ENCODE measurements at regions not wholly inside any gene's neighbourhood (a gene's known extent, or its start where the extent isn't known, plus 50 kb on each side); places are given as distances from the start of the nearest gene placed in this dataset.

DNA sequence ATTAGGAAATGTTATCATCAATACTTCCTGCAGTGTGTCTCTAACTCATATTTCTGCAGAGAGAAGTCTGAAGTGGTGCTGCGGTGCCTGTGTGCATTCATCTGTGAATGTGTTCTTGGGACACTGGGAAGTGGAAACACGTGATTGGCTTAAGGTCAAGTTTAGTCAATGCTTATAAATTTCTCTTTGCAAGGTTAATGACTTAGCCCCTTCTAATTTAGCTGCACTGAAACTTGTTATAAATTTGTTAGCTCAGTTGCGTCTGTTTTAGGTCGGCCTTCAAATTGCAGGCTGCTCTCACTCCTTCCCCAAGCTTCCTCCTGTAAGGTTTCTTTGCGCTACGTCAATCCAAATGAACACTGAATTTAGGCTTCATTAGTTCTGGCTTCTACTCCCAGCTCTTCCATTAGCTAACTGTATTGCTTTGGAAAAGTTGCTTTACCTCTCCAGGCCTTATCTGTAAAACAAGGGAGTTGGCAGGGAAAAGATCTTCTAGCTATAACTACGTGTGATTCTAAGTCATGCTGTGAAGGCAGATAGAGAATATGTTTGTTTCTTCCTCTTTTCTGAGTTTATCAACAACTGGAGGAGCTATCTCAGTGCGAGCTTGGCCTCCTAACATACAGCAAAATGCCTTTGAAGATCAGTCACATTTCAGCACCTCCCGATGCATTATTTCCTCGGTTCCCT is 341.8 kb downstream of the NFIB start:
- Histone ChIP-seq H3F3A (replicated peaks; ENCODE audit: low read depth) (no peaks in the 10 kb centered on the region), H3K4me1 (ENCODE audit: insufficient read depth) (no peaks in the 10 kb centered on the region), H4K20me1 (replicated peaks; ENCODE audit: insufficient read depth) (no peaks in the 10 kb centered on the region), H3K9me2 (ENCODE audit: insufficient read depth) (peaks cover 8% of the 10 kb centered on the region; the same call in 1 of the 2 replicates), H3K27ac (ENCODE audit: low read depth) (no peak overlapping the region), H3K79me2 (replicated peaks; ENCODE audit: insufficient read depth) (no peaks in the 10 kb centered on the region), H3K4me2 (no peak overlapping the region), H2AFZ (peak overlapping the region; percentile 40; the same call in 1 of the 2 replicates), H3K4me3 (no peak overlapping the region), H3K36me3 (ENCODE audit: insufficient read depth) (no peaks in the 10 kb centered on the region), H3K27me3 (ENCODE audit: insufficient read depth) (no peaks in the 10 kb centered on the region)
- DNase-seq (ENCODE audit: low spot score): no peak
- no peak overlapping the region for H3K27ac Mint-ChIP-seq
- no peak overlapping the region for H3K4me3 Mint-ChIP-seq
- H3K27me3 Mint-ChIP-seq (ENCODE audit: insufficient read depth, low read depth, poor library complexity): no peaks in the 10 kb centered on the region
- no peak for ATAC-seq
- no peaks in the 10 kb centered on the region for H3K36me3 Mint-ChIP-seq (ENCODE audit: low read depth)
- TF ChIP-seq JUNB (IDR thresholded peaks at IDR 0.05; ENCODE audit: unreplicated experiment): no peak
- TF ChIP-seq NANOG (IDR thresholded peaks at IDR 0.05; ENCODE audit: borderline replicate concordance): no peak
- TF ChIP-seq CREB1 (CRISPR knock-in tag; IDR thresholded peaks at IDR 0.05; ENCODE audit: low read depth): no peak
- no peak for TF ChIP-seq ZNF462 (CRISPR knock-in tag; IDR thresholded peaks at IDR 0.05)
- no peak for TF ChIP-seq ETS1 (IDR thresholded peaks at IDR 0.05)
- TF ChIP-seq STAT1 (IDR thresholded peaks at IDR 0.05; ENCODE audit: unreplicated experiment): no peak
- TF ChIP-seq CTCF (conservative IDR thresholded peaks at IDR 0.05; ENCODE audit: low read depth in 2 of 2): no peak
- TF ChIP-seq ZNF331 (CRISPR knock-in tag; IDR thresholded peaks at IDR 0.05; ENCODE audit: low read depth): no peak
- TF ChIP-seq EZH2phosphoT487 (IDR thresholded peaks at IDR 0.05; ENCODE audit: unreplicated experiment): no peak
- no peak for TF ChIP-seq ZNF114 (CRISPR knock-in tag; IDR thresholded peaks at IDR 0.05)
- TF ChIP-seq EZH2 (IDR thresholded peaks at IDR 0.05; ENCODE audit: low read depth, unreplicated experiment): no peak
- TF ChIP-seq, protein P1, sequence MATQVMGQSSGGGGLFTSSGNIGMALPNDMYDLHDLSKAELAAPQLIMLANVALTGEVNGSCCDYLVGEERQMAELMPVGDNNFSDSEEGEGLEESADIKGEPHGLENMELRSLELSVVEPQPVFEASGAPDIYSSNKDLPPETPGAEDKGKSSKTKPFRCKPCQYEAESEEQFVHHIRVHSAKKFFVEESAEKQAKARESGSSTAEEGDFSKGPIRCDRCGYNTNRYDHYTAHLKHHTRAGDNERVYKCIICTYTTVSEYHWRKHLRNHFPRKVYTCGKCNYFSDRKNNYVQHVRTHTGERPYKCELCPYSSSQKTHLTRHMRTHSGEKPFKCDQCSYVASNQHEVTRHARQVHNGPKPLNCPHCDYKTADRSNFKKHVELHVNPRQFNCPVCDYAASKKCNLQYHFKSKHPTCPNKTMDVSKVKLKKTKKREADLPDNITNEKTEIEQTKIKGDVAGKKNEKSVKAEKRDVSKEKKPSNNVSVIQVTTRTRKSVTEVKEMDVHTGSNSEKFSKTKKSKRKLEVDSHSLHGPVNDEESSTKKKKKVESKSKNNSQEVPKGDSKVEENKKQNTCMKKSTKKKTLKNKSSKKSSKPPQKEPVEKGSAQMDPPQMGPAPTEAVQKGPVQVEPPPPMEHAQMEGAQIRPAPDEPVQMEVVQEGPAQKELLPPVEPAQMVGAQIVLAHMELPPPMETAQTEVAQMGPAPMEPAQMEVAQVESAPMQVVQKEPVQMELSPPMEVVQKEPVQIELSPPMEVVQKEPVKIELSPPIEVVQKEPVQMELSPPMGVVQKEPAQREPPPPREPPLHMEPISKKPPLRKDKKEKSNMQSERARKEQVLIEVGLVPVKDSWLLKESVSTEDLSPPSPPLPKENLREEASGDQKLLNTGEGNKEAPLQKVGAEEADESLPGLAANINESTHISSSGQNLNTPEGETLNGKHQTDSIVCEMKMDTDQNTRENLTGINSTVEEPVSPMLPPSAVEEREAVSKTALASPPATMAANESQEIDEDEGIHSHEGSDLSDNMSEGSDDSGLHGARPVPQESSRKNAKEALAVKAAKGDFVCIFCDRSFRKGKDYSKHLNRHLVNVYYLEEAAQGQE (IDR thresholded peaks at IDR 0.05; ENCODE audit: unreplicated experiment): no peak
- TF ChIP-seq POLR2AphosphoS5 (IDR thresholded peaks at IDR 0.05; ENCODE audit: low read depth): no peak
- H3K9me3 Mint-ChIP-seq: no peaks in the 10 kb centered on the region
- no peaks in the 10 kb centered on the region for H3K4me1 Mint-ChIP-seq

Data from GM23338 (cell line).